ENCODE measurements at regions not wholly inside any gene's neighbourhood (a gene's known extent, or its start where the extent isn't known, plus 50 kb on each side); places are given as distances from the start of the nearest gene placed in this dataset.

GRCh38 chr5:158175934-158176481 lies 317.1 kb upstream of the CLINT1 start:
- ChIA-PET CTCF (ENCODE audit: low intra/inter-chr PET ratio, low total read pairs) (no interaction called here), POLR2A (no interaction called here)
- FAIRE-seq (no peak), DNase-seq (ENCODE audit: low spot score) (no peak), ATAC-seq (no peak)
- H2AFZ ChIP-seq (ENCODE audit: low read length), result no peak overlapping the region
- no peaks in the 10 kb centered on the region for H3K9me3 ChIP-seq (ENCODE audit: low read length)
- BruUV-seq (replicated peaks), result no TSS peak
- intact Hi-C loops (cut with micrococcal nuclease; ENCODE audit: unreplicated experiment), result loop anchor here (1.0 to 10.0 kb wide), 4 partner anchors 456 to 959 kb away; no protein-coding TSS in a partner anchor
- H3K27me3 ChIP-seq (ENCODE audit: control insufficient read depth in 1 of 2, insufficient read depth in 2 of 2, low read length in 2 of 2), result peaks cover 0 to 6% of the 10 kb centered on the region in 2 experiments; a peak in 1 of 5 replicates
- in situ Hi-C loops (cut with HindIII; ENCODE audit: extremely low pct_ligation_motif_present, low pct_unique_long_range_greater_than_20kb), result loop anchor here (10.0 kb wide), 1 partner anchor 519 kb away; no protein-coding TSS in a partner anchor
- no peaks in the 10 kb centered on the region for H3K36me3 ChIP-seq (replicated peaks in 1 of 2; ENCODE audit: control insufficient read depth in 1 of 2, insufficient read depth in 2 of 2, low read length in 2 of 2)
- no peaks in the 10 kb centered on the region for H4K20me1 ChIP-seq (ENCODE audit: insufficient read depth, low read length)
- 29% methylated on average over 3 of the region's 6 CpGs for WGBS (ENCODE audit: low lambda C conversion rate)
- no peak overlapping the region for H3K27ac ChIP-seq (ENCODE audit: extremely low read length, insufficient read depth, low read length)
- no peak overlapping the region for H3K4me2 ChIP-seq (ENCODE audit: low read depth, low read length)
- no peak for TF ChIP-seq HOXD1 (CRISPR knock-in tag; IDR thresholded peaks at IDR 0.05)
- no peak for TF ChIP-seq TEF (CRISPR knock-in tag; IDR thresholded peaks at IDR 0.05)
- no peak for TF ChIP-seq MAF1 (CRISPR knock-in tag; IDR thresholded peaks at IDR 0.05; ENCODE audit: borderline replicate concordance)
- no peak for TF ChIP-seq ZNF367 (CRISPR knock-in tag; IDR thresholded peaks at IDR 0.05; ENCODE audit: borderline replicate concordance)
- TF ChIP-seq ZNF180 (CRISPR knock-in tag; IDR thresholded peaks at IDR 0.05; ENCODE audit: borderline replicate concordance, low read depth), result no peak
- no peak for TF ChIP-seq PPARG (CRISPR knock-in tag; conservative IDR thresholded peaks at IDR 0.05)
- TF ChIP-seq ZNF512B (CRISPR knock-in tag; IDR thresholded peaks at IDR 0.05; ENCODE audit: borderline replicate concordance), result no peak
- TF ChIP-seq ZFP36 (IDR thresholded peaks at IDR 0.05; ENCODE audit: borderline replicate concordance, low read depth, low read length, partially characterized antibody), result no peak
- no peak for TF ChIP-seq FOXK1 (CRISPR knock-in tag; IDR thresholded peaks at IDR 0.05; ENCODE audit: borderline replicate concordance, low read depth)
- TF ChIP-seq ZNF101 (CRISPR knock-in tag; IDR thresholded peaks at IDR 0.05; ENCODE audit: borderline replicate concordance, low read depth), result no peak
- TF ChIP-seq ZFX (CRISPR knock-in tag; IDR thresholded peaks at IDR 0.05; ENCODE audit: low read depth), result no peak
- no peak for TF ChIP-seq SRSF1 (optimal IDR thresholded peaks at IDR 0.05; ENCODE audit: low read depth, low read length)
- TF ChIP-seq ZFP82 (CRISPR knock-in tag; IDR thresholded peaks at IDR 0.05; ENCODE audit: borderline replicate concordance), result no peak
- TF ChIP-seq ZNF614 (CRISPR knock-in tag; IDR thresholded peaks at IDR 0.05; ENCODE audit: borderline replicate concordance), result no peak
- no peak for TF ChIP-seq ZSCAN29 (CRISPR knock-in tag; conservative IDR thresholded peaks at IDR 0.05)
- TF ChIP-seq TOPORS (CRISPR knock-in tag; IDR thresholded peaks at IDR 0.05), result no peak
- H3K9ac ChIP-seq (ENCODE audit: insufficient read depth, low read depth, low read length), result no peak overlapping the region
- no peak overlapping the region for H3K4me3 ChIP-seq (replicated peaks in 1 of 3; ENCODE audit: insufficient read depth in 1 of 3, low read depth in 2 of 3, low read length in 3 of 3)
- no peaks in the 10 kb centered on the region for H3K79me2 ChIP-seq (ENCODE audit: insufficient read depth, low read length)
- H3K4me1 ChIP-seq (ENCODE audit: insufficient read depth, low read length), result no peaks in the 10 kb centered on the region
